Upper lobe of left lung (tissue), 4 donors: ENCODE measurements at regions not wholly inside any gene's neighbourhood (a gene's known extent, or its start where the extent isn't known, plus 50 kb on each side); places are given as distances from the start of the nearest gene placed in this dataset.
"Not testable (repeated sequence)": the region's sequence is repeated elsewhere in the genome, so short reads cannot be mapped to it uniquely, and the experiment has no call there.

Experiments used
- CTCF ChIP-seq, 6 experiments: fragments of 450-650 bp in 4 of 6; fragments of 200-600 bp in 2 of 6; sonication (generic) in 2 of 6; IDR thresholded peaks; one replicate each; pipeline ENCODE4 v1.5.1; 2016 to 2019; ENCODE audit warnings: antibody characterized with exemption in 6 of 6
- EP300 ChIP-seq, 4 donors: sonication (generic); formaldehyde crosslinking; IDR thresholded peaks; one replicate each; pipeline ENCODE4 v1.5.1; 2017; ENCODE audit warnings: antibody characterized with exemption in 4 of 4, control low read depth in 2 of 4

GRCh38 chr2:97374426-97374825 is 215.3 kb downstream of the ANKRD36B start:
- TF ChIP-seq CTCF, EP300 (IDR thresholded peaks at IDR 0.05): not testable (repeated sequence)
